Esophagus mucosa (tissue), 1 donor: ENCODE measurements at regions not wholly inside any gene's neighbourhood (a gene's known extent, or its start where the extent isn't known, plus 50 kb on each side); places are given as distances from the start of the nearest gene placed in this dataset.
"Not testable (repeated sequence)": the region's sequence is repeated elsewhere in the genome, so short reads cannot be mapped to it uniquely, and the experiment has no call there.

ENCODE experiments used
- ATAC-seq: fragments of 200-7000 bp; cut with Tn5 transposase; one replicate; pipeline ENCODE4 v1.9.1; 2020
- donor health status: DM: yes; HTN: yes; CAD: no.

GRCh38 chr9:134562146-134562849 is 79.3 kb upstream of the COL5A1 start:
- no peak for ATAC-seq

- no peak for ATAC-seq
Observed at GRCh38 chr9:134563397-134563796, 78.2 kb upstream of the COL5A1 start.

- ATAC-seq: no peak
Observed at GRCh38 chr9:134564431-134565170, 77.0 kb upstream of the COL5A1 start.

GRCh38 chr9:134565316-134565915 is 76.2 kb upstream of the COL5A1 start:
- ATAC-seq: no peak

GRCh38 chr9:134566196-134566847 is 75.3 kb upstream of the COL5A1 start:
- no peak for ATAC-seq

GRCh38 chr9:134566936-134567335 is 74.7 kb upstream of the COL5A1 start:
- ATAC-seq: no peak

GRCh38 chr9:134568116-134568515 is 73.5 kb upstream of the COL5A1 start:
- ATAC-seq: no peak

GRCh38 chr9:134568811-134569210 is 72.8 kb upstream of the COL5A1 start:
- no peak for ATAC-seq

- no peak for ATAC-seq
Observed at GRCh38 chr9:134569626-134570025, 72.0 kb upstream of the COL5A1 start.

GRCh38 chr9:134570151-134570621 is 71.4 kb upstream of the COL5A1 start:
- ATAC-seq: no peak

- ATAC-seq: no peak
Observed at GRCh38 chr9:134570711-134571325, 70.8 kb upstream of the COL5A1 start.

GRCh38 chr9:134571326-134571931 is 70.2 kb upstream of the COL5A1 start:
- no peak for ATAC-seq

GRCh38 chr9:134571946-134572917 is 69.4 kb upstream of the COL5A1 start:
- ATAC-seq: peak; percentile 29

GRCh38 chr9:134574686-134575085 is 66.9 kb upstream of the COL5A1 start:
- not testable (repeated sequence) for ATAC-seq

GRCh38 chr9:134575103-134575900 is 66.3 kb upstream of the COL5A1 start:
- no peak for ATAC-seq

- no peak for ATAC-seq
Observed at GRCh38 chr9:134575901-134576176, 65.8 kb upstream of the COL5A1 start.

GRCh38 chr9:134585021-134585561 is 56.5 kb upstream of the COL5A1 start:
- no peak for ATAC-seq

GRCh38 chr9:134585746-134586706 is 55.6 kb upstream of the COL5A1 start:
- no peak for ATAC-seq

- no peak for ATAC-seq
Observed at GRCh38 chr9:134589748-134590147, 51.9 kb upstream of the COL5A1 start.
